ENCODE measurements at regions not wholly inside any gene's neighbourhood (a gene's known extent, or its start where the extent isn't known, plus 50 kb on each side); places are given as distances from the start of the nearest gene placed in this dataset.

- Mint-ChIP-seq H3K9me3 (peaks cover 18% of the 10 kb centered on the region), H3K4me1 (ENCODE audit: low read depth) (no peaks in the 10 kb centered on the region), H3K4me3 (no peak overlapping the region), H3K36me3 (ENCODE audit: low read depth) (no peaks in the 10 kb centered on the region), H3K27me3 (ENCODE audit: low read depth) (no peaks in the 10 kb centered on the region), H3K27ac (no peak overlapping the region)
- no peak for DNase-seq (ENCODE audit: low spot score)
Observed at GRCh38 chr11:25737071-25737675, 594.8 kb upstream of the ANO3 start.

GRCh38 chr11:25741886-25742285 is 590.0 kb upstream of the ANO3 start:
- H3K36me3 Mint-ChIP-seq (ENCODE audit: low read depth): no peaks in the 10 kb centered on the region
- no peak overlapping the region for H3K4me3 Mint-ChIP-seq
- no peaks in the 10 kb centered on the region for H3K27me3 Mint-ChIP-seq (ENCODE audit: low read depth)

GRCh38 chr11:25742800-25743199 is 589.1 kb upstream of the ANO3 start:
- Mint-ChIP-seq H3K4me1 (ENCODE audit: low read depth) (no peaks in the 10 kb centered on the region), H3K4me3 (no peak overlapping the region), H3K36me3 (ENCODE audit: low read depth) (no peaks in the 10 kb centered on the region), H3K9me3 (peaks cover 25% of the 10 kb centered on the region), H3K27me3 (ENCODE audit: low read depth) (no peaks in the 10 kb centered on the region), H3K27ac (no peak overlapping the region)
- no peak for DNase-seq (ENCODE audit: low spot score)

More at GRCh38 chr11:25741886-25742285, 590.0 kb upstream of the ANO3 start:
- H3K27ac Mint-ChIP-seq: no peak overlapping the region
- no peak for DNase-seq (ENCODE audit: low spot score)
- no peaks in the 10 kb centered on the region for H3K4me1 Mint-ChIP-seq (ENCODE audit: low read depth)
- H3K9me3 Mint-ChIP-seq: peaks cover 25% of the 10 kb centered on the region

GRCh38 chr11:25755381-25755780 is 576.5 kb upstream of the ANO3 start:
- H3K27ac Mint-ChIP-seq: no peak overlapping the region

GRCh38 chr11:25755918-25756584 is 575.9 kb upstream of the ANO3 start:
- H3K4me1 Mint-ChIP-seq (ENCODE audit: low read depth): no peaks in the 10 kb centered on the region
- no peak overlapping the region for H3K4me3 Mint-ChIP-seq

More at GRCh38 chr11:25755381-25755780, 576.5 kb upstream of the ANO3 start:
- H3K27me3 Mint-ChIP-seq (ENCODE audit: low read depth): no peaks in the 10 kb centered on the region
- no peaks in the 10 kb centered on the region for H3K4me1 Mint-ChIP-seq (ENCODE audit: low read depth)
- H3K36me3 Mint-ChIP-seq (ENCODE audit: low read depth): no peaks in the 10 kb centered on the region
- no peak for DNase-seq (ENCODE audit: low spot score)
- H3K4me3 Mint-ChIP-seq: no peak overlapping the region
- peaks cover 36% of the 10 kb centered on the region for H3K9me3 Mint-ChIP-seq

GRCh38 chr11:25758145-25758661 is 573.7 kb upstream of the ANO3 start:
- no peak overlapping the region for H3K4me3 Mint-ChIP-seq
- DNase-seq (ENCODE audit: low spot score): no peak
- no peak overlapping the region for H3K27ac Mint-ChIP-seq
- H3K4me1 Mint-ChIP-seq (ENCODE audit: low read depth): no peaks in the 10 kb centered on the region
- no peaks in the 10 kb centered on the region for H3K36me3 Mint-ChIP-seq (ENCODE audit: low read depth)
- H3K27me3 Mint-ChIP-seq (ENCODE audit: low read depth): no peaks in the 10 kb centered on the region
- peaks cover 38% of the 10 kb centered on the region for H3K9me3 Mint-ChIP-seq

More at GRCh38 chr11:25755918-25756584, 575.9 kb upstream of the ANO3 start:
- H3K27me3 Mint-ChIP-seq (ENCODE audit: low read depth): no peaks in the 10 kb centered on the region
- H3K27ac Mint-ChIP-seq: no peak overlapping the region
- H3K36me3 Mint-ChIP-seq (ENCODE audit: low read depth): no peaks in the 10 kb centered on the region
- peaks cover 42% of the 10 kb centered on the region for H3K9me3 Mint-ChIP-seq
- no peak for DNase-seq (ENCODE audit: low spot score)

GRCh38 chr11:25766332-25767015 is 565.5 kb upstream of the ANO3 start:
- Mint-ChIP-seq H3K36me3 (ENCODE audit: low read depth) (no peaks in the 10 kb centered on the region), H3K27me3 (ENCODE audit: low read depth) (no peaks in the 10 kb centered on the region), H3K4me1 (ENCODE audit: low read depth) (no peaks in the 10 kb centered on the region), H3K27ac (no peak overlapping the region), H3K4me3 (no peak overlapping the region), H3K9me3 (peaks cover 16% of the 10 kb centered on the region)
- no peak for DNase-seq (ENCODE audit: low spot score)

GRCh38 chr11:25769287-25769686 is 562.6 kb upstream of the ANO3 start:
- no peaks in the 10 kb centered on the region for H3K4me1 Mint-ChIP-seq (ENCODE audit: low read depth)
- no peak for DNase-seq (ENCODE audit: low spot score)
- H3K27ac Mint-ChIP-seq: no peak overlapping the region

GRCh38 chr11:25771605-25772004 is 560.3 kb upstream of the ANO3 start:
- no peak overlapping the region for H3K27ac Mint-ChIP-seq

More at GRCh38 chr11:25769287-25769686, 562.6 kb upstream of the ANO3 start:
- H3K9me3 Mint-ChIP-seq: peaks cover 12% of the 10 kb centered on the region
- H3K27me3 Mint-ChIP-seq (ENCODE audit: low read depth): no peaks in the 10 kb centered on the region
- no peaks in the 10 kb centered on the region for H3K36me3 Mint-ChIP-seq (ENCODE audit: low read depth)
- no peak overlapping the region for H3K4me3 Mint-ChIP-seq

GRCh38 chr11:25775603-25776002 is 556.3 kb upstream of the ANO3 start:
- no peaks in the 10 kb centered on the region for H3K4me1 Mint-ChIP-seq (ENCODE audit: low read depth)
- no peak for DNase-seq (ENCODE audit: low spot score)
- no peaks in the 10 kb centered on the region for H3K36me3 Mint-ChIP-seq (ENCODE audit: low read depth)
- H3K4me3 Mint-ChIP-seq: no peak overlapping the region
- H3K9me3 Mint-ChIP-seq: peaks cover 8% of the 10 kb centered on the region
- no peak overlapping the region for H3K27ac Mint-ChIP-seq
- no peaks in the 10 kb centered on the region for H3K27me3 Mint-ChIP-seq (ENCODE audit: low read depth)

More at GRCh38 chr11:25771605-25772004, 560.3 kb upstream of the ANO3 start:
- Mint-ChIP-seq H3K27me3 (ENCODE audit: low read depth) (no peaks in the 10 kb centered on the region), H3K9me3 (peaks cover 10% of the 10 kb centered on the region), H3K36me3 (ENCODE audit: low read depth) (no peaks in the 10 kb centered on the region), H3K4me1 (ENCODE audit: low read depth) (no peaks in the 10 kb centered on the region), H3K4me3 (no peak overlapping the region)
- DNase-seq (ENCODE audit: low spot score): no peak

GRCh38 chr11:25776238-25776637 is 555.7 kb upstream of the ANO3 start:
- H3K9me3 Mint-ChIP-seq: peaks cover 5% of the 10 kb centered on the region
- H3K4me1 Mint-ChIP-seq (ENCODE audit: low read depth): no peaks in the 10 kb centered on the region
- no peak overlapping the region for H3K4me3 Mint-ChIP-seq
- no peak for DNase-seq (ENCODE audit: low spot score)
- H3K27ac Mint-ChIP-seq: no peak overlapping the region
- H3K36me3 Mint-ChIP-seq (ENCODE audit: low read depth): no peaks in the 10 kb centered on the region
- no peaks in the 10 kb centered on the region for H3K27me3 Mint-ChIP-seq (ENCODE audit: low read depth)

GRCh38 chr11:25777343-25777742 is 554.6 kb upstream of the ANO3 start:
- Mint-ChIP-seq H3K36me3 (ENCODE audit: low read depth) (no peaks in the 10 kb centered on the region), H3K9me3 (peaks cover 16% of the 10 kb centered on the region), H3K4me1 (ENCODE audit: low read depth) (no peaks in the 10 kb centered on the region), H3K4me3 (no peak overlapping the region), H3K27ac (no peak overlapping the region), H3K27me3 (ENCODE audit: low read depth) (no peaks in the 10 kb centered on the region)
- DNase-seq (ENCODE audit: low spot score): no peak

GRCh38 chr11:25779033-25779432 is 552.9 kb upstream of the ANO3 start:
- Mint-ChIP-seq H3K27ac (no peak overlapping the region), H3K27me3 (ENCODE audit: low read depth) (no peaks in the 10 kb centered on the region), H3K4me3 (no peak overlapping the region), H3K36me3 (ENCODE audit: low read depth) (no peaks in the 10 kb centered on the region), H3K9me3 (peaks cover 27% of the 10 kb centered on the region), H3K4me1 (ENCODE audit: low read depth) (no peaks in the 10 kb centered on the region)
- DNase-seq (ENCODE audit: low spot score): no peak

- H3K9me3 Mint-ChIP-seq: peaks cover 20% of the 10 kb centered on the region
- H3K36me3 Mint-ChIP-seq (ENCODE audit: low read depth): no peaks in the 10 kb centered on the region
- H3K4me1 Mint-ChIP-seq (ENCODE audit: low read depth): no peaks in the 10 kb centered on the region
Observed at GRCh38 chr11:25787416-25787815, 544.5 kb upstream of the ANO3 start.

More at GRCh38 chr11:25787416-25787815, 544.5 kb upstream of the ANO3 start:
- H3K4me3 Mint-ChIP-seq: no peak overlapping the region
- H3K27me3 Mint-ChIP-seq (ENCODE audit: low read depth): no peaks in the 10 kb centered on the region
- DNase-seq (ENCODE audit: low spot score): no peak
- no peak overlapping the region for H3K27ac Mint-ChIP-seq
